H9 (cell line): ENCODE measurements at regions not wholly inside any gene's neighbourhood (a gene's known extent, or its start where the extent isn't known, plus 50 kb on each side); places are given as distances from the start of the nearest gene placed in this dataset.

ENCODE experiments used
- DNase-seq: peaks from one replicate; pipeline ENCODE4 v3.0.0-alpha.2; 2017
- H2AFZ ChIP-seq: one replicate; pipeline ENCODE4 v1.6.1; 2013; ENCODE audit warnings: mild to moderate bottlenecking, low read length, control low read depth, moderate library complexity
- H2AK5ac ChIP-seq: 2 replicates; pipeline ENCODE4 v1.6.1; 2013; ENCODE audit warnings: low read length, control low read depth, mixed read lengths; ENCODE audit not compliant: insufficient read length
- H2BK120ac ChIP-seq: one replicate; pipeline ENCODE4 v1.6.1; 2013; ENCODE audit warnings: low read depth, mild to moderate bottlenecking, low read length, control low read depth, inconsistent platforms; ENCODE audit not compliant: poor library complexity, severe bottlenecking
- H2BK12ac ChIP-seq: 2 replicates; pipeline ENCODE4 v1.6.1; 2013; ENCODE audit warnings: low read length, control low read depth, mixed read lengths, low read depth; ENCODE audit not compliant: insufficient read length
- H2BK15ac ChIP-seq: 2 replicates; pipeline ENCODE4 v1.6.1; 2013; ENCODE audit warnings: low read depth, low read length, control low read depth
- H2BK20ac ChIP-seq: one replicate; pipeline ENCODE4 v1.6.1; 2013; ENCODE audit warnings: low read depth, mild to moderate bottlenecking, low read length, control low read depth, inconsistent platforms; ENCODE audit not compliant: poor library complexity, severe bottlenecking
- H2BK5ac ChIP-seq: 2 replicates; pipeline ENCODE4 v1.6.1; 2013; ENCODE audit warnings: low read length, control low read depth, mixed read lengths; ENCODE audit not compliant: insufficient read length
- H3K14ac ChIP-seq: 2 replicates; pipeline ENCODE4 v1.6.1; 2013; ENCODE audit warnings: low read length, control low read depth; ENCODE audit not compliant: insufficient read depth
- H3K18ac ChIP-seq: 2 replicates; pipeline ENCODE4 v1.6.1; 2013; ENCODE audit warnings: low read depth, mild to moderate bottlenecking, mixed read lengths, low read length, control low read depth; ENCODE audit not compliant: insufficient read length
- H3K23ac ChIP-seq: 2 replicates; pipeline ENCODE4 v1.6.1; 2013; ENCODE audit warnings: low read length, control low read depth, mixed read lengths, low read depth; ENCODE audit not compliant: insufficient read length
- H3K23me2 ChIP-seq: 2 replicates; pipeline ENCODE4 v1.6.1; 2013; ENCODE audit warnings: low read depth, mild to moderate bottlenecking, mixed read lengths, low read length, control low read depth; ENCODE audit not compliant: insufficient read length, poor library complexity, severe bottlenecking
- H3K27ac ChIP-seq: 2 replicates; pipeline ENCODE4 v1.5.1; 2013; ENCODE audit warnings: low read length, control low read depth, mixed read lengths, low read depth; ENCODE audit not compliant: insufficient read length
- H3K27me3 ChIP-seq: 2 replicates; pipeline ENCODE4 v1.6.1; 2013; ENCODE audit warnings: low read length, control low read depth, inconsistent platforms; ENCODE audit not compliant: insufficient read depth
- H3K4ac ChIP-seq: 2 replicates; pipeline ENCODE4 v1.6.1; 2013; ENCODE audit warnings: low read depth, mild to moderate bottlenecking, control low read depth, inconsistent platforms, low read length, moderate library complexity
- H3K4me1 ChIP-seq: 2 replicates; pipeline ENCODE4 v1.6.1; 2013; ENCODE audit warnings: low read length, control low read depth, inconsistent platforms; ENCODE audit not compliant: insufficient read depth
- H3K4me2 ChIP-seq: 2 replicates; pipeline ENCODE4 v1.6.1; 2013; ENCODE audit warnings: low read length, control low read depth, mixed read lengths; ENCODE audit not compliant: insufficient read length, insufficient read depth
- H3K56ac ChIP-seq: 2 replicates; pipeline ENCODE4 v1.6.1; 2013; ENCODE audit warnings: low read depth, mild to moderate bottlenecking, mixed read lengths, low read length, control low read depth; ENCODE audit not compliant: insufficient read length
- H3K79me1 ChIP-seq: 2 replicates; pipeline ENCODE4 v1.6.1; 2013; ENCODE audit warnings: low read depth, mild to moderate bottlenecking, moderate library complexity, low read length, control low read depth, inconsistent platforms; ENCODE audit not compliant: insufficient read depth, poor library complexity, severe bottlenecking
- H3K79me2 ChIP-seq: 2 replicates; pipeline ENCODE4 v1.6.1; 2013; ENCODE audit warnings: low read length, control low read depth, inconsistent platforms; ENCODE audit not compliant: insufficient read depth
- H3K9ac ChIP-seq: 2 replicates; pipeline ENCODE4 v1.6.1; 2013; ENCODE audit warnings: low read length, control low read depth, mixed read lengths; ENCODE audit not compliant: insufficient read length; ENCODE audit errors: extremely low read depth
- H3K9me3 ChIP-seq: one replicate; pipeline ENCODE4 v1.6.1; 2013; ENCODE audit warnings: low read depth, low read length, inconsistent platforms; ENCODE audit not compliant: control insufficient read depth
- H3T11ph ChIP-seq: one replicate; pipeline ENCODE4 v1.6.1; 2013; ENCODE audit warnings: mild to moderate bottlenecking, low read length, control low read depth, inconsistent platforms
- H4K20me1 ChIP-seq: one replicate; pipeline ENCODE4 v1.6.1; 2013; ENCODE audit not compliant: control insufficient read depth, insufficient read length, insufficient read depth
- H4K5ac ChIP-seq: 2 replicates; pipeline ENCODE4 v1.6.1; 2013; ENCODE audit warnings: low read depth, mild to moderate bottlenecking, mixed read lengths, low read length, control low read depth; ENCODE audit not compliant: insufficient read length
- H4K8ac ChIP-seq: replicated peaks from 2 replicates; pipeline ENCODE4 v1.6.1; 2013; ENCODE audit warnings: low read length, control low read depth, mixed read lengths, low read depth; ENCODE audit not compliant: insufficient read length
- H4K91ac ChIP-seq: 2 replicates; pipeline ENCODE4 v1.6.1; 2013; ENCODE audit warnings: low read depth, mild to moderate bottlenecking, moderate library complexity, mixed read lengths, low read length, control low read depth; ENCODE audit not compliant: insufficient read length
- H3K27ac Mint-ChIP-seq, 3 experiments: 2 replicates in 2 of 3; 3 replicates in 1 of 3; pipeline ENCODE4 v1.8.0; 2020 to 2021; ENCODE audit warnings: mixed read lengths in 3 of 3, mild to moderate bottlenecking in 1 of 3, moderate library complexity in 1 of 3
- H3K27me3 Mint-ChIP-seq: 2 replicates; pipeline ENCODE4 v1.8.0; 2021; ENCODE audit warnings: low read depth, mild to moderate bottlenecking, moderate library complexity, mixed read lengths
- H3K36me3 Mint-ChIP-seq, 3 experiments: 2 replicates in 2 of 3; 3 replicates in 1 of 3; pipeline ENCODE4 v1.8.0; 2020 to 2021; ENCODE audit warnings: low read depth in 3 of 3, mixed read lengths in 3 of 3; ENCODE audit not compliant: insufficient read depth in 1 of 3
- H3K4me1 Mint-ChIP-seq, 2 experiments: 2 replicates each; pipeline ENCODE4 v1.8.0; 2020; ENCODE audit warnings: mixed read lengths in 2 of 2
- H3K4me3 Mint-ChIP-seq, 2 experiments: 2 replicates in 1 of 2; 3 replicates in 1 of 2; pipeline ENCODE4 v1.8.0; 2020 to 2021; ENCODE audit warnings: mild to moderate bottlenecking in 2 of 2, mixed read lengths in 2 of 2, moderate library complexity in 1 of 2
- H3K9me3 Mint-ChIP-seq, 2 experiments: 2 replicates in 1 of 2; 3 replicates in 1 of 2; pipeline ENCODE4 v1.8.0; 2020; ENCODE audit warnings: mild to moderate bottlenecking in 2 of 2, mixed read lengths in 2 of 2, moderate library complexity in 1 of 2
- CTCF ChIP-seq: fragments of 200-600 bp; sonication (generic); conservative IDR thresholded peaks from 3 replicates; pipeline ENCODE4 v1.8.0; 2021; ENCODE audit warnings: antibody characterized with exemption, mild to moderate bottlenecking
- WGBS: extraction: QIAGEN DNeasy Blood & Tissue Kit; methylation state at CpG from one replicate; pipeline ENCODE4 v1.1.7; 2013; ENCODE audit warnings: missing lambda C conversion rate, low lambda C conversion rate, mixed read lengths; ENCODE audit not compliant: insufficient read length; ENCODE audit errors: extremely low coverage; 5-methylcytosine and 5-hydroxymethylcytosine counted together

- no peak overlapping the region for H3K4ac ChIP-seq
- H2BK12ac ChIP-seq, result no peak overlapping the region
- no peaks in the 10 kb centered on the region for H3K79me2 ChIP-seq
- H3K18ac ChIP-seq, result no peak overlapping the region
- H2BK5ac ChIP-seq, result no peak overlapping the region
- no peaks in the 10 kb centered on the region for H3K79me1 ChIP-seq
- no peak overlapping the region for H2BK15ac ChIP-seq
- H3K14ac ChIP-seq, result no peak overlapping the region
- Mint-ChIP-seq H3K4me1 (peaks cover 2 to 7% of the 10 kb centered on the region in 2 experiments; a peak in 1 of 4 replicates), H3K36me3 (peaks cover 5 to 27% (median 9%) of the 10 kb centered on the region in 3 experiments), H3K9me3 (peaks cover 33% of the 10 kb centered on the region in 2 experiments), H3K4me3 (no peak overlapping the region), H3K27ac (peak overlapping the region in 1 of 3 experiments; percentile 50; a peak in 1 of 7 replicates), H3K27me3 (no peaks in the 10 kb centered on the region)
- no peak for DNase-seq
- no peak overlapping the region for H3K56ac ChIP-seq
- H3K9me3 ChIP-seq, result no peaks in the 10 kb centered on the region
- no peaks in the 10 kb centered on the region for H3K27me3 ChIP-seq
- H4K5ac ChIP-seq, result no peak overlapping the region
- no peak overlapping the region for H2AFZ ChIP-seq
- no peak overlapping the region for H2BK20ac ChIP-seq
- no peak overlapping the region for H3K4me2 ChIP-seq
- no peaks in the 10 kb centered on the region for H4K20me1 ChIP-seq
- WGBS, result no CpG with 5 or more reads among the region's 8 CpGs
- H4K8ac ChIP-seq, result no peak overlapping the region
- TF ChIP-seq CTCF, result no peak
- no peak overlapping the region for H3T11ph ChIP-seq
- no peak overlapping the region for H3K23ac ChIP-seq
- H2AK5ac ChIP-seq, result no peak overlapping the region
- H3K23me2 ChIP-seq, result no peaks in the 10 kb centered on the region
- no peak overlapping the region for H3K9ac ChIP-seq
- H3K4me1 ChIP-seq, result no peaks in the 10 kb centered on the region
- H3K27ac ChIP-seq, result no peak overlapping the region
- no peak overlapping the region for H2BK120ac ChIP-seq
- H4K91ac ChIP-seq, result no peak overlapping the region
Measured at GRCh38 chr10:29113616-29113945, 175.3 kb upstream of the LYZL1 start.
